Activated B cell treated with CpG ODN at 0.5 μM for 24 hours (primary cell): ENCODE measurements at regions not wholly inside any gene's neighbourhood (a gene's known extent, or its start where the extent isn't known, plus 50 kb on each side); places are given as distances from the start of the nearest gene placed in this dataset.

Experiments used
- ATAC-seq: fragments of 200-7000 bp; cut with Tn5 transposase; one replicate; pipeline ENCODE4 v1.10.0; 2021; ENCODE audit warnings: low read depth, mild to moderate bottlenecking, moderate library complexity
- CTCF ChIA-PET: fragments of 350-600 bp; sonication (Branson Sonifier 250); formaldehyde crosslinking; loops from one replicate; lab custom pipeline; 2021; ENCODE audit warnings: antibody characterized with exemption; lab: Charles Lee
- POLR2A ChIA-PET: fragments of 350-600 bp; sonication (Branson Sonifier 250); formaldehyde crosslinking; loops from one replicate; lab custom pipeline; 2021; ENCODE audit warnings: antibody characterized with exemption; lab: Charles Lee
- DNase-seq: peaks from one replicate; pipeline ENCODE4 v3.0.0; 2022
- H3K27ac Mint-ChIP-seq: one replicate; pipeline ENCODE4 v1.8.0; 2020; ENCODE audit warnings: mixed read lengths
- H3K27me3 Mint-ChIP-seq: one replicate; pipeline ENCODE4 v1.8.0; 2021; ENCODE audit warnings: mixed read lengths
- H3K36me3 Mint-ChIP-seq: one replicate; pipeline ENCODE4 v1.8.0; 2021; ENCODE audit warnings: low read depth, mixed read lengths
- H3K4me1 Mint-ChIP-seq: one replicate; pipeline ENCODE4 v1.8.0; 2021; ENCODE audit warnings: mixed read lengths
- H3K4me3 Mint-ChIP-seq: one replicate; pipeline ENCODE4 v1.8.0; 2020; ENCODE audit warnings: mild to moderate bottlenecking, mixed read lengths
- H3K9me3 Mint-ChIP-seq: one replicate; pipeline ENCODE4 v1.8.0; 2020; ENCODE audit warnings: mixed read lengths
- CTCF ChIP-seq: fragments of 200-600 bp; IDR thresholded peaks from one replicate; pipeline ENCODE4 v1.8.0; 2022; ENCODE audit warnings: antibody characterized with exemption, mild to moderate bottlenecking
- intact Hi-C: fragments of 100-400 bp; cut with micrococcal nuclease; formaldehyde crosslinking; loops from one replicate; pipeline ENCODE4 v1.15.1; 2024

- no peak for TF ChIP-seq CTCF
- ChIA-PET POLR2A (no interaction called here), CTCF (interaction anchor here (0.9 to 1.1 kb wide), 2 partner anchors 11 to 232 kb away, joined by 3 read pairs; no protein-coding TSS in a partner anchor)
- DNase-seq = no peak
- intact Hi-C loops = no loop called here
- ATAC-seq = no peak
- Mint-ChIP-seq H3K36me3 (no peaks in the 10 kb centered on the region), H3K4me1 (no peaks in the 10 kb centered on the region), H3K4me3 (no peak overlapping the region), H3K27ac (no peak overlapping the region), H3K27me3 (no peaks in the 10 kb centered on the region), H3K9me3 (no peaks in the 10 kb centered on the region)
Measured at GRCh38 chr7:86916277-86916825, 143.1 kb downstream of the ELAPOR2 start.

GRCh38 chr7:86914551-86914950 lies 144.9 kb downstream of the ELAPOR2 start:
- no peaks in the 10 kb centered on the region for H3K9me3 Mint-ChIP-seq
- no peak overlapping the region for H3K4me3 Mint-ChIP-seq
- no peaks in the 10 kb centered on the region for H3K36me3 Mint-ChIP-seq
- no peak for TF ChIP-seq CTCF
- POLR2A ChIA-PET = no interaction called here
- no peak overlapping the region for H3K27ac Mint-ChIP-seq
- CTCF ChIA-PET = no interaction called here
- ATAC-seq (no peak), DNase-seq (no peak)
- no peaks in the 10 kb centered on the region for H3K27me3 Mint-ChIP-seq
- intact Hi-C loops = loop anchor here (1.0 kb wide), 2 partner anchors 323 to 502 kb away; no protein-coding TSS in a partner anchor
- H3K4me1 Mint-ChIP-seq = no peaks in the 10 kb centered on the region
